ENCODE measurements at regions not wholly inside any gene's neighbourhood (a gene's known extent, or its start where the extent isn't known, plus 50 kb on each side); places are given as distances from the start of the nearest gene placed in this dataset.

GRCh38 chr4:116899561-116899960 is 185.8 kb downstream of the TRAM1L1 start:
- TF ChIP-seq, protein P1, sequence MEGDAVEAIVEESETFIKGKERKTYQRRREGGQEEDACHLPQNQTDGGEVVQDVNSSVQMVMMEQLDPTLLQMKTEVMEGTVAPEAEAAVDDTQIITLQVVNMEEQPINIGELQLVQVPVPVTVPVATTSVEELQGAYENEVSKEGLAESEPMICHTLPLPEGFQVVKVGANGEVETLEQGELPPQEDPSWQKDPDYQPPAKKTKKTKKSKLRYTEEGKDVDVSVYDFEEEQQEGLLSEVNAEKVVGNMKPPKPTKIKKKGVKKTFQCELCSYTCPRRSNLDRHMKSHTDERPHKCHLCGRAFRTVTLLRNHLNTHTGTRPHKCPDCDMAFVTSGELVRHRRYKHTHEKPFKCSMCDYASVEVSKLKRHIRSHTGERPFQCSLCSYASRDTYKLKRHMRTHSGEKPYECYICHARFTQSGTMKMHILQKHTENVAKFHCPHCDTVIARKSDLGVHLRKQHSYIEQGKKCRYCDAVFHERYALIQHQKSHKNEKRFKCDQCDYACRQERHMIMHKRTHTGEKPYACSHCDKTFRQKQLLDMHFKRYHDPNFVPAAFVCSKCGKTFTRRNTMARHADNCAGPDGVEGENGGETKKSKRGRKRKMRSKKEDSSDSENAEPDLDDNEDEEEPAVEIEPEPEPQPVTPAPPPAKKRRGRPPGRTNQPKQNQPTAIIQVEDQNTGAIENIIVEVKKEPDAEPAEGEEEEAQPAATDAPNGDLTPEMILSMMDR (conservative IDR thresholded peaks at IDR 0.05) = no peak
- no peak for TF ChIP-seq ZFX (IDR thresholded peaks at IDR 0.05)

All from C4-2B (cell line).